Esophagus muscularis mucosa (tissue), 3 donors: ENCODE measurements at regions not wholly inside any gene's neighbourhood (a gene's known extent, or its start where the extent isn't known, plus 50 kb on each side); places are given as distances from the start of the nearest gene placed in this dataset.

Experiments used
- CTCF ChIP-seq, 3 experiments: fragments of 200-600 bp in 2 of 3; fragments of 450-650 bp in 1 of 3; sonication (generic) in 2 of 3; IDR thresholded peaks; one replicate each; pipeline ENCODE4 v1.5.1; 2017 to 2019; ENCODE audit warnings: antibody characterized with exemption in 3 of 3, mild to moderate bottlenecking in 2 of 3, moderate library complexity in 1 of 3
- POLR2A ChIP-seq: fragments of 450-650 bp; IDR thresholded peaks from one replicate; pipeline ENCODE4 v1.6.1; 2017; ENCODE audit warnings: antibody characterized with exemption, moderate library complexity, mild to moderate bottlenecking, low read depth
- POLR2AphosphoS5 ChIP-seq, 2 donors: sonication (generic); formaldehyde crosslinking; IDR thresholded peaks; one replicate each; pipeline ENCODE4 v1.6.1; 2017; ENCODE audit warnings: antibody characterized with exemption in 2 of 2

GRCh38 chr14:26702721-26703230 is 104.9 kb upstream of the NOVA1 start:
- TF ChIP-seq CTCF (IDR thresholded peaks at IDR 0.05) (no peak), POLR2AphosphoS5 (IDR thresholded peaks at IDR 0.05) (no peak), POLR2A (no peak)
